HG03060 (cell line): ENCODE measurements at regions not wholly inside any gene's neighbourhood (a gene's known extent, or its start where the extent isn't known, plus 50 kb on each side); places are given as distances from the start of the nearest gene placed in this dataset.
"Not testable (repeated sequence)": the region's sequence is repeated elsewhere in the genome, so short reads cannot be mapped to it uniquely, and the experiment has no call there.

Source experiments
- ATAC-seq: cut with Tn5 transposase; IDR thresholded peaks from one replicate; pipeline ENCODE4 v1.9.1; 2021; ENCODE audit warnings: low read depth, moderate number of reproducible peaks; ENCODE audit not compliant: unreplicated experiment

GRCh38 chr6:16950825-16951495 lies 150.9 kb upstream of the STMND1 start:
- ATAC-seq: no peak

GRCh38 chr6:16950302-16950701 lies 151.5 kb upstream of the STMND1 start:
- no peak for ATAC-seq

GRCh38 chr6:16949716-16950115 lies 152.1 kb upstream of the STMND1 start:
- ATAC-seq: no peak

GRCh38 chr6:16948396-16948795 lies 153.5 kb upstream of the STMND1 start:
- no peak for ATAC-seq

GRCh38 chr6:16947375-16948015 lies 154.4 kb upstream of the STMND1 start:
- ATAC-seq: no peak

GRCh38 chr6:16944596-16944995 lies 157.3 kb upstream of the STMND1 start:
- no peak for ATAC-seq

- no peak for ATAC-seq
These were observed 162.0 kb upstream of the STMND1 start for GRCh38 chr6:16939839-16940238.

GRCh38 chr6:16939351-16939750 lies 162.5 kb upstream of the STMND1 start:
- ATAC-seq: no peak

GRCh38 chr6:16936893-16937292 lies 165.0 kb upstream of the STMND1 start:
- ATAC-seq: no peak

- no peak for ATAC-seq
These were observed 167.9 kb upstream of the STMND1 start for GRCh38 chr6:16933961-16934360.

- no peak for ATAC-seq
These were observed 168.3 kb upstream of the STMND1 start for GRCh38 chr6:16933532-16933931.

- no peak for ATAC-seq
These were observed 168.9 kb upstream of the STMND1 start for GRCh38 chr6:16932920-16933319.

GRCh38 chr6:16931079-16931478 lies 169.8 kb upstream of the ATXN1 start:
- not testable (repeated sequence) for ATAC-seq

- ATAC-seq: no peak
These were observed 169.2 kb upstream of the ATXN1 start for GRCh38 chr6:16930432-16930831.

GRCh38 chr6:16929809-16930208 lies 168.5 kb upstream of the ATXN1 start:
- no peak for ATAC-seq

GRCh38 chr6:16928387-16928786 lies 167.1 kb upstream of the ATXN1 start:
- no peak for ATAC-seq

- ATAC-seq: no peak
These were observed 165.9 kb upstream of the ATXN1 start for GRCh38 chr6:16927205-16927604.

GRCh38 chr6:16925461-16925860 lies 164.2 kb upstream of the ATXN1 start:
- no peak for ATAC-seq

- no peak for ATAC-seq
These were observed 161.0 kb upstream of the ATXN1 start for GRCh38 chr6:16922282-16922681.

- no peak for ATAC-seq
These were observed 160.3 kb upstream of the ATXN1 start for GRCh38 chr6:16921399-16922110.

- no peak for ATAC-seq
These were observed 157.3 kb upstream of the ATXN1 start for GRCh38 chr6:16918586-16918985.

GRCh38 chr6:16914184-16914583 lies 152.9 kb upstream of the ATXN1 start:
- ATAC-seq: no peak
